SU-DHL-6 (cell line): ENCODE measurements at regions not wholly inside any gene's neighbourhood (a gene's known extent, or its start where the extent isn't known, plus 50 kb on each side); places are given as distances from the start of the nearest gene placed in this dataset.

ENCODE experiments used
- CTCF ChIP-seq: fragments of 200-600 bp; sonication (generic); IDR thresholded peaks from one replicate; pipeline ENCODE4 v1.5.1; 2017; ENCODE audit warnings: antibody characterized with exemption, mild to moderate bottlenecking, low read length, moderate library complexity; ENCODE audit not compliant: insufficient read depth, poor library complexity, severe bottlenecking
- EZH2phosphoT487 ChIP-seq: fragments of 200-600 bp; sonication (generic), shearing (Covaris generic); conservative IDR thresholded peaks from 2 replicates; pipeline ENCODE4 v1.6.1; 2018; ENCODE audit warnings: mild to moderate bottlenecking, antibody characterized with exemption, low read length, moderate library complexity, mixed read lengths

DNA sequence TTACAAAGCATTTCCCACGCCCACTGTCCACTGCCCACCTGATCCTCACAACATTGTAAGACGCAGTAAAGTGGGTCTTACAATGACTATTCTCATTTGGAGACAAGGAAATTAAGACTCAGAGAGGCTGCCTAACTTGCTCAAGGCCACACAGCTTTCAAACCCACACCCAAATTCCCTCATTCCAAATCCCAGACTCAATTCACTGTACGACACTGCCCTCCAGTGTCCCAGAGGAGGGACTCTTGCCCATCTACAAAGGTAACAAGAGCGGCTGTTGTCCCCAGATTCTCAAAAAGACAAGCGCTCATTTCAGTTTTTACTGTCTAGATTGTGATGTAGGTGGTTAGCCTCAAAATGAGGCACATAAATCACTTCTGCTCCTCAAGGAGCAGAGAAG is 184.6 kb downstream of the ACTL7B start:
- TF ChIP-seq CTCF (no peak), EZH2phosphoT487 (no peak)
